Activated T-cell treated with anti-CD3 and anti-CD28 coated beads, Interleukin-2, amount 50 U/mL, for 24 hours (primary cell): ENCODE measurements at regions not wholly inside any gene's neighbourhood (a gene's known extent, or its start where the extent isn't known, plus 50 kb on each side); places are given as distances from the start of the nearest gene placed in this dataset.

ENCODE experiments used
- DNase-seq: peaks from one replicate; pipeline ENCODE4 v3.0.0-alpha.2; 2020
- H3K27ac Mint-ChIP-seq: 2 replicates; pipeline ENCODE4 v1.8.0; 2020; ENCODE audit warnings: mild to moderate bottlenecking, mixed read lengths
- H3K27me3 Mint-ChIP-seq: 2 replicates; pipeline ENCODE4 v1.8.0; 2020; ENCODE audit warnings: mixed read lengths
- H3K36me3 Mint-ChIP-seq: 2 replicates; pipeline ENCODE4 v1.8.0; 2020; ENCODE audit warnings: low read depth, mixed read lengths
- H3K4me1 Mint-ChIP-seq: 2 replicates; pipeline ENCODE4 v1.8.0; 2020; ENCODE audit warnings: low read depth, mixed read lengths
- H3K4me3 Mint-ChIP-seq: 2 replicates; pipeline ENCODE4 v1.8.0; 2020; ENCODE audit warnings: mild to moderate bottlenecking, moderate library complexity, mixed read lengths
- H3K9me3 Mint-ChIP-seq: 2 replicates; pipeline ENCODE4 v1.8.0; 2020; ENCODE audit warnings: mixed read lengths

- Mint-ChIP-seq H3K4me1 (no peaks in the 10 kb centered on the region), H3K27me3 (no peaks in the 10 kb centered on the region), H3K9me3 (peaks cover 10% of the 10 kb centered on the region), H3K36me3 (no peaks in the 10 kb centered on the region), H3K27ac (no peak overlapping the region), H3K4me3 (no peak overlapping the region)
- DNase-seq, result no peak
Measured at GRCh38 chr11:29281271-29281777, 735.5 kb downstream of the KCNA4 start.

- no peak overlapping the region for H3K4me3 Mint-ChIP-seq
- DNase-seq, result no peak
- no peaks in the 10 kb centered on the region for H3K4me1 Mint-ChIP-seq
- no peaks in the 10 kb centered on the region for H3K27me3 Mint-ChIP-seq
- no peak overlapping the region for H3K27ac Mint-ChIP-seq
- H3K9me3 Mint-ChIP-seq, result peaks cover 14% of the 10 kb centered on the region
- H3K36me3 Mint-ChIP-seq, result no peaks in the 10 kb centered on the region
Measured at GRCh38 chr11:29280452-29280851, 736.4 kb downstream of the KCNA4 start.

GRCh38 chr11:29279716-29280115 lies 737.1 kb downstream of the KCNA4 start:
- Mint-ChIP-seq H3K4me3 (no peak overlapping the region), H3K9me3 (peaks cover 11% of the 10 kb centered on the region), H3K27ac (no peak overlapping the region)

GRCh38 chr11:29272019-29272654 lies 744.7 kb downstream of the KCNA4 start:
- peaks cover 9% of the 10 kb centered on the region for H3K9me3 Mint-ChIP-seq
- no peaks in the 10 kb centered on the region for H3K36me3 Mint-ChIP-seq
- no peaks in the 10 kb centered on the region for H3K4me1 Mint-ChIP-seq
- H3K4me3 Mint-ChIP-seq, result no peak overlapping the region
- DNase-seq, result no peak
- H3K27me3 Mint-ChIP-seq, result no peaks in the 10 kb centered on the region
- no peak overlapping the region for H3K27ac Mint-ChIP-seq

More at GRCh38 chr11:29279716-29280115, 737.1 kb downstream of the KCNA4 start:
- DNase-seq, result no peak
- Mint-ChIP-seq H3K27me3 (no peaks in the 10 kb centered on the region), H3K36me3 (no peaks in the 10 kb centered on the region), H3K4me1 (no peaks in the 10 kb centered on the region)

- no peak for DNase-seq
Measured at GRCh38 chr11:29271616-29272015, 745.2 kb downstream of the KCNA4 start.

GRCh38 chr11:29268733-29269132 lies 748.1 kb downstream of the KCNA4 start:
- Mint-ChIP-seq H3K27ac (no peak overlapping the region), H3K9me3 (peaks cover 9% of the 10 kb centered on the region), H3K4me3 (no peak overlapping the region), H3K27me3 (no peaks in the 10 kb centered on the region), H3K36me3 (no peaks in the 10 kb centered on the region), H3K4me1 (no peaks in the 10 kb centered on the region)
- no peak for DNase-seq

More at GRCh38 chr11:29271616-29272015, 745.2 kb downstream of the KCNA4 start:
- no peaks in the 10 kb centered on the region for H3K36me3 Mint-ChIP-seq
- no peaks in the 10 kb centered on the region for H3K27me3 Mint-ChIP-seq
- H3K9me3 Mint-ChIP-seq, result peaks cover 9% of the 10 kb centered on the region
- H3K4me1 Mint-ChIP-seq, result no peaks in the 10 kb centered on the region
- H3K27ac Mint-ChIP-seq, result no peak overlapping the region
- no peak overlapping the region for H3K4me3 Mint-ChIP-seq

- no peaks in the 10 kb centered on the region for H3K27me3 Mint-ChIP-seq
- H3K9me3 Mint-ChIP-seq, result peaks cover 12% of the 10 kb centered on the region
- H3K36me3 Mint-ChIP-seq, result no peaks in the 10 kb centered on the region
- H3K27ac Mint-ChIP-seq, result no peak overlapping the region
- H3K4me3 Mint-ChIP-seq, result no peak overlapping the region
- no peak for DNase-seq
- H3K4me1 Mint-ChIP-seq, result no peaks in the 10 kb centered on the region
Measured at GRCh38 chr11:29265792-29266191, 751.0 kb downstream of the KCNA4 start.

- H3K4me1 Mint-ChIP-seq, result no peaks in the 10 kb centered on the region
- no peak overlapping the region for H3K27ac Mint-ChIP-seq
- H3K4me3 Mint-ChIP-seq, result no peak overlapping the region
- H3K36me3 Mint-ChIP-seq, result no peaks in the 10 kb centered on the region
- peaks cover 12% of the 10 kb centered on the region for H3K9me3 Mint-ChIP-seq
- DNase-seq, result no peak
- no peaks in the 10 kb centered on the region for H3K27me3 Mint-ChIP-seq
Measured at GRCh38 chr11:29265381-29265780, 751.4 kb downstream of the KCNA4 start.

GRCh38 chr11:29263971-29264682 lies 752.7 kb downstream of the KCNA4 start:
- Mint-ChIP-seq H3K36me3 (no peaks in the 10 kb centered on the region), H3K9me3 (peaks cover 10% of the 10 kb centered on the region), H3K4me1 (no peaks in the 10 kb centered on the region), H3K27ac (no peak overlapping the region), H3K4me3 (no peak overlapping the region), H3K27me3 (no peaks in the 10 kb centered on the region)
- no peak for DNase-seq

GRCh38 chr11:29261831-29262230 lies 755.0 kb downstream of the KCNA4 start:
- Mint-ChIP-seq H3K36me3 (no peaks in the 10 kb centered on the region), H3K27ac (no peak overlapping the region), H3K4me3 (no peak overlapping the region), H3K9me3 (peaks cover 21% of the 10 kb centered on the region), H3K27me3 (no peaks in the 10 kb centered on the region), H3K4me1 (no peaks in the 10 kb centered on the region)
- DNase-seq, result no peak

GRCh38 chr11:29260939-29261705 lies 755.7 kb downstream of the KCNA4 start:
- Mint-ChIP-seq H3K9me3 (peaks cover 21% of the 10 kb centered on the region), H3K27ac (no peak overlapping the region), H3K36me3 (no peaks in the 10 kb centered on the region), H3K27me3 (no peaks in the 10 kb centered on the region), H3K4me1 (no peaks in the 10 kb centered on the region), H3K4me3 (no peak overlapping the region)
- DNase-seq, result no peak

- H3K9me3 Mint-ChIP-seq, result peaks cover 21% of the 10 kb centered on the region
- no peak overlapping the region for H3K4me3 Mint-ChIP-seq
- DNase-seq, result no peak
- no peaks in the 10 kb centered on the region for H3K36me3 Mint-ChIP-seq
- no peaks in the 10 kb centered on the region for H3K27me3 Mint-ChIP-seq
- no peak overlapping the region for H3K27ac Mint-ChIP-seq
- H3K4me1 Mint-ChIP-seq, result no peaks in the 10 kb centered on the region
Measured at GRCh38 chr11:29258411-29258810, 758.4 kb downstream of the KCNA4 start.

- H3K9me3 Mint-ChIP-seq, result peaks cover 15% of the 10 kb centered on the region
- DNase-seq, result no peak
- no peaks in the 10 kb centered on the region for H3K4me1 Mint-ChIP-seq
- no peak overlapping the region for H3K4me3 Mint-ChIP-seq
- H3K27me3 Mint-ChIP-seq, result no peaks in the 10 kb centered on the region
- H3K27ac Mint-ChIP-seq, result no peak overlapping the region
- H3K36me3 Mint-ChIP-seq, result no peaks in the 10 kb centered on the region
Measured at GRCh38 chr11:29256580-29256979, 760.2 kb downstream of the KCNA4 start.

GRCh38 chr11:29255401-29255800 lies 761.4 kb downstream of the KCNA4 start:
- Mint-ChIP-seq H3K27ac (no peak overlapping the region), H3K27me3 (no peaks in the 10 kb centered on the region), H3K36me3 (no peaks in the 10 kb centered on the region), H3K9me3 (peaks cover 18% of the 10 kb centered on the region), H3K4me3 (no peak overlapping the region), H3K4me1 (no peaks in the 10 kb centered on the region)
- no peak for DNase-seq

GRCh38 chr11:29251738-29252137 lies 765.1 kb downstream of the KCNA4 start:
- H3K4me1 Mint-ChIP-seq, result no peaks in the 10 kb centered on the region
- no peak overlapping the region for H3K4me3 Mint-ChIP-seq
- peaks cover 5% of the 10 kb centered on the region for H3K9me3 Mint-ChIP-seq
- H3K27me3 Mint-ChIP-seq, result no peaks in the 10 kb centered on the region
- no peak overlapping the region for H3K27ac Mint-ChIP-seq
- no peaks in the 10 kb centered on the region for H3K36me3 Mint-ChIP-seq
- DNase-seq, result no peak
